DMS153 treated with DMSO at 0.1 percent for 48 hours (cell line): ENCODE measurements at regions not wholly inside any gene's neighbourhood (a gene's known extent, or its start where the extent isn't known, plus 50 kb on each side); places are given as distances from the start of the nearest gene placed in this dataset.

Experiments used
- DNase-seq: peaks from one replicate; lab custom pipeline; 2025; ENCODE audit not compliant: unreplicated experiment; lab: John Stamatoyannopoulos, UW

- DNase-seq, result no peak
Observed at GRCh38 chr6:54009052-54009654, 102.1 kb upstream of the MLIP start.

GRCh38 chr6:54010340-54011276 lies 100.6 kb upstream of the MLIP start:
- no peak for DNase-seq

- no peak for DNase-seq
Observed at GRCh38 chr6:54011277-54011648, 100.0 kb upstream of the MLIP start.

- no peak for DNase-seq
Observed at GRCh38 chr6:54013966-54014365, 97.3 kb upstream of the MLIP start.

- no peak for DNase-seq
Observed at GRCh38 chr6:54014440-54014839, 96.8 kb upstream of the MLIP start.

GRCh38 chr6:54017877-54018276 lies 93.4 kb upstream of the MLIP start:
- no peak for DNase-seq

GRCh38 chr6:54018722-54019121 lies 92.5 kb upstream of the MLIP start:
- DNase-seq, result no peak

- DNase-seq, result no peak
Observed at GRCh38 chr6:54019860-54020259, 91.4 kb upstream of the MLIP start.

- DNase-seq, result no peak
Observed at GRCh38 chr6:54020334-54020733, 90.9 kb upstream of the MLIP start.

- no peak for DNase-seq
Observed at GRCh38 chr6:54026652-54027400, 84.4 kb upstream of the MLIP start.

- DNase-seq, result no peak
Observed at GRCh38 chr6:54028170-54028569, 83.1 kb upstream of the MLIP start.

GRCh38 chr6:54029187-54029586 lies 82.1 kb upstream of the MLIP start:
- no peak for DNase-seq

- DNase-seq, result no peak
Observed at GRCh38 chr6:54031169-54031568, 80.1 kb upstream of the MLIP start.

GRCh38 chr6:54037277-54037779 lies 73.9 kb upstream of the MLIP start:
- no peak for DNase-seq

- no peak for DNase-seq
Observed at GRCh38 chr6:54040545-54040944, 70.7 kb upstream of the MLIP start.

GRCh38 chr6:54041239-54041638 lies 70.0 kb upstream of the MLIP start:
- no peak for DNase-seq

- no peak for DNase-seq
Observed at GRCh38 chr6:54043360-54043759, 67.9 kb upstream of the MLIP start.

- no peak for DNase-seq
Observed at GRCh38 chr6:54044059-54044458, 67.2 kb upstream of the MLIP start.

GRCh38 chr6:54048782-54049181 lies 62.5 kb upstream of the MLIP start:
- no peak for DNase-seq

GRCh38 chr6:54050750-54051149 lies 60.5 kb upstream of the MLIP start:
- DNase-seq, result no peak

GRCh38 chr6:54053881-54054391 lies 57.3 kb upstream of the MLIP start:
- no peak for DNase-seq
